GM18951 (cell line): ENCODE measurements at regions not wholly inside any gene's neighbourhood (a gene's known extent, or its start where the extent isn't known, plus 50 kb on each side); places are given as distances from the start of the nearest gene placed in this dataset.
"Not testable (repeated sequence)": the region's sequence is repeated elsewhere in the genome, so short reads cannot be mapped to it uniquely, and the experiment has no call there.

Experiments used
- POLR2A ChIP-seq: IDR thresholded peaks from 4 replicates; pipeline ENCODE4 v1.6.1; 2011; ENCODE audit warnings: mild to moderate bottlenecking; ENCODE audit not compliant: insufficient read length, insufficient read depth; ENCODE audit errors: extremely low read depth
- in situ Hi-C: fragments of 300-500 bp; cut with MboI; formaldehyde crosslinking; loops from one replicate; pipeline ENCODE4 v1.12.0; 2022; ENCODE audit warnings: low sequenced_read_pairs, mixed read lengths, inconsistent platforms; ENCODE audit not compliant: unreplicated experiment

DNA sequence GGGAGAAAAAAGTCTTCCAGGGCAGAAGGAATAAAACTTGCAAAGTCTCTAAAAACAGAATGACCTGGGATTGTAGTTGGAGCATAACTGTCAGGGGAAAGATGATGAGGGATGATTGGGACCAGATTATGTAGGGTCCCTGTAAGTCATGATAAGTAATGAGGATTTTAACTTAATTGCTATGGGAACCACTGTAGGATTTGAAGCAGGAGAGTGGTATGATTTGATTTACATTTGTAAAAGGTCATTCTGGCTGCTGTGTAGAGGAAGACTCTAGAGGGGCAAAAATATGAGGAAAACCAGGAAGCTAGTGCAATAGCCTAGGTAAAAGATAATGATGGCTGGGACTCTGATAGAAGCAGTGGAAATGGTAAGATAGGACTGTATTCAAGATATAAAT lies 900.2 kb downstream of the DIAPH3 start:
- in situ Hi-C loops, result no loop called here
- TF ChIP-seq POLR2A, result no peak

DNA sequence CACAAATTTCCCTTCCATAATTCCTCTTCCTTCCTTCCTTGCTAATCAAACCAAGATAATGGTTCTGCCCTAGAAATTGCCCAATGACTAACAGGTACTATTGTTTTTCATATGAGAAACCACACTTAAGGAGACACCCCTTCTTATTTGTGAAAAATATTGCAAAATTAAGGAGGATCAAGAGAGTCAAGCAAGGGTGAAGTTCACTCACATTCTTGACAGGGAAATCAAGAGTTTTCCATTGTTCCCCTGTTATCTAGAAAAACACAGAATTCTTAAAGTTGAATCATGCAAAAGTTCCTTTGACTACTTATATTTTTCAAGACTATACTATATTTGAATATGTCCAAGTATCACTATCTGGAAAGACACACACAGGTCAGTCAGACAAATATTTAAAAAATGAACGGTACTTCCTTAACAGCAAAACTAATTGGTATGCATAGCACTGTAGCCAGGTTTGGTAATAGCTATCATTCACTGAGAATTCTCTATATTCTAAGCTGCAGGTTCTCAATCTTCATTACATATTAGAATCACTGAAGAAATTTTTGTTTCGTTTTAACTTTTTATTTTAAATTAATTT lies 897.2 kb downstream of the DIAPH3 start:
- in situ Hi-C loops, result no loop called here

DNA sequence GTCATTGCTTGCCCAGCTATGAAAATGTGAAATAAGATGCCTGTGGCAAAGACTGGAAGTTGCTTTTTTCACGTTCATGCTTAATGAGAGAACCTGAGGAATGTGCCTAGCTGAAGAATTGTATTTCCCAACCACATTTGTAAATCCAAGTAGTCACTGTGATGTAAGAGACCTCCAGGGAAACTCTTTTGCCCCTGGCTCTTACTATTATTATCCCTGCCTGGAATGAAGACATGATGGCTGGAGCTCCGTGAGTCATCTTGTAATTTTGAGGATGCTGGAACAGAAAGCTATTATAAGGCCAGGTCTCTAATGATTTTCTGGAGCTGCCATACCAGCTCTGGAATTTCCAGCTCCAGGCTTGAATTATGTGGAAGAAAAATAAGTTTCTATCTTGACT lies 894.3 kb downstream of the DIAPH3 start:
- TF ChIP-seq POLR2A, result no peak
- in situ Hi-C loops, result no loop called here

More for the DNA sequence above, 897.2 kb downstream of the DIAPH3 start:
- TF ChIP-seq POLR2A, result no peak

- in situ Hi-C loops, result no loop called here
- no peak for TF ChIP-seq POLR2A
Observed at GRCh38 chr13:59270327-59270726, 893.4 kb downstream of the DIAPH3 start.

GRCh38 chr13:59274958-59275727 lies 888.6 kb downstream of the DIAPH3 start:
- in situ Hi-C loops, result no loop called here
- TF ChIP-seq POLR2A, result no peak

- in situ Hi-C loops, result no loop called here
- TF ChIP-seq POLR2A, result no peak
Observed at GRCh38 chr13:59276436-59276835, 887.3 kb downstream of the DIAPH3 start.

DNA sequence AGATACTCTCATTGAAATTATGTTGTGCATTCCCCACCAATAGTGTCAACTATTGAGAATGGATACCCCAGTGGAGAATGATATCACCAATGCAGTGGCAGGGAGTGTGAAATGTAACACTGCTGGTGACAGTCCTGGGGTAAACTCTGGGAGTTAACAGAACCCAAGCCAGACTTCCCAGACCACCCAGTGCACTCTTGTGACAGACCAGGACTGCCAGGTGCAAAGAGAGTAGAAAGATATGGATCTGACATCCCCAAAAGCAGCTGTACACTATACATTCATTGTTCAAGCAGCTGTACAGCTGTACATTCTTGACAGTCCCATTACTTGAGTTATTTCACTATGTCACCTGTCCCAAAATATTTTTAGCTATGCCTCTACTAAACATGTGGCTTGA lies 886.6 kb downstream of the DIAPH3 start:
- no peak for TF ChIP-seq POLR2A
- in situ Hi-C loops, result no loop called here

GRCh38 chr13:59279028-59279427 lies 884.7 kb downstream of the DIAPH3 start:
- TF ChIP-seq POLR2A, result no peak
- in situ Hi-C loops, result no loop called here

DNA sequence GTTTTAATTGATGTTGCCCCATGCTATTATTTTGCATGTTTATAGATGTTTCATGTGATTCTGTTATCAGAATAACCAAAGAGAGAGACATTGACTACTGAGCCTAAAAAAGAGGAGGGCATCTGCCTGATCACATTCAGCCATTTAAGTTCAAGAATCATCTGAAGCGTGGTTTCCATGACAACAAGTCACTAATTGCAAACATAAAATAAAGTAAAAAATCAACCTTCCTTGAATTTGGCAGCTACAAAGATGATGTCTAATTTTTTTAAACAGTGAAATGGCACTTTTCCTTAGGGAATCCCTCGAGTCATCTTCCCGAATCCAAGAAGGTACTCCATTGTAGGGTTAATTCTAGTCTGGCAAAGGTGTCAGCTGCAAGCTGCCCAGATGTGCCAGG lies 884.2 kb downstream of the DIAPH3 start:
- in situ Hi-C loops, result no loop called here
- TF ChIP-seq POLR2A, result no peak

- in situ Hi-C loops, result no loop called here
Observed at GRCh38 chr13:59280297-59280696, 883.4 kb downstream of the DIAPH3 start.

GRCh38 chr13:59281453-59281852 lies 882.3 kb downstream of the DIAPH3 start:
- in situ Hi-C loops, result no loop called here
- no peak for TF ChIP-seq POLR2A

More at GRCh38 chr13:59280297-59280696, 883.4 kb downstream of the DIAPH3 start:
- TF ChIP-seq POLR2A, result no peak

DNA sequence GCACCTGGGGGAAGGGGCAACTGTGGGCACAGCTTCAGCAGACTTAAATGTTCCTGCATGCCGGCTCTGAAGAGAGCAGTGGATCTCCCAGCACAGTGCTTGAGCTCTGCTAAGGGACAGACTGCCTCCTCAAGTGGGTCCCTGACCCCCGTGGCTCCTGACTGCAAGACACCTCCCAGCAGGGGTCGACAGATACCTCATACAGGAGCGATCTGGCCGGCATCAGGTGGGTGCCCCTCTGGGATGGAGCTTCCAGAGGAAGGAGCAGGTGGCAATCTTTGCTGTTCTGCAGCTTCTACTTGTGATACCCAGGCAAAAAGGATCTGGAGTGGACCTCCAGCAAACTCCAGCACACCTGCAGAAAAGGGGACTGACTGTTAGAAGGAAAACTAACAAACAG lies 871.5 kb downstream of the DIAPH3 start:
- in situ Hi-C loops, result not testable (repeated sequence)

DNA sequence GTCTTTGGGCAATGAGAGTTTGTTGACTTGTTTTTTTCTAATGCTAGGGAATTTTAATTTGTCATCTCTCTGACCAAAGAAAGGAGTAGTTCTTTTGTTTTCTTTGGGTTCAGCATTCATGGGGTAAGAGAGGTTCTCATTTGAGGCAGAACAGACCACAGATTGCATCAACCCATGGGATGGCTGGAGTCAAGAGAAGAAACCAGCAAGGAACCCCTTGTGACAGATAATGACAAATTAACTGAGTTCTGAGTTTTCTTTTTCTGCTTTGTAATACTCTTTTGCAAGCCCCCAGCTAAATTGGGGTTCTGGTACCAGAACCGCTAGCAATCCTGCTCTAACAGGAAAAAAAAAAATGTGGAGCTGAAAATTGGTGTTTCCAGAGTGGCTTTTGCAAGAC lies 864.1 kb downstream of the DIAPH3 start:
- TF ChIP-seq POLR2A, result no peak
- in situ Hi-C loops, result no loop called here
